ENCODE measurements at regions not wholly inside any gene's neighbourhood (a gene's known extent, or its start where the extent isn't known, plus 50 kb on each side); places are given as distances from the start of the nearest gene placed in this dataset.

- no peak for TF ChIP-seq POLR2A (IDR thresholded peaks at IDR 0.05)
- TF ChIP-seq CTCF (IDR thresholded peaks at IDR 0.05), result no peak
Observed at GRCh38 chr12:83257726-83258125, 571.0 kb downstream of the TMTC2 start.

All from adrenal gland (tissue), 5 donors.